GM23338 (cell line): ENCODE measurements at regions not wholly inside any gene's neighbourhood (a gene's known extent, or its start where the extent isn't known, plus 50 kb on each side); places are given as distances from the start of the nearest gene placed in this dataset.

Experiments used
- ATAC-seq: fragments of 200-7000 bp; cut with Tn5 transposase; 3 replicates; pipeline ENCODE4 v1.9.1; 2020
- DNase-seq: peaks from one replicate; pipeline ENCODE4 v3.0.0-alpha.2; 2015; ENCODE audit warnings: low spot score
- H2AFZ ChIP-seq: fragments of 200-600 bp; sonication (generic); 2 replicates; pipeline ENCODE4 v1.8.0; 2016; ENCODE audit warnings: antibody characterized with exemption, mild to moderate bottlenecking, moderate library complexity
- H3F3A ChIP-seq: fragments of 200-600 bp; sonication (generic); replicated peaks from 2 replicates; pipeline ENCODE4 v1.8.0; 2017; ENCODE audit warnings: antibody characterized with exemption, mixed run types, low read depth
- H3K27ac ChIP-seq: fragments of 200-600 bp; sonication (generic); 2 replicates; pipeline ENCODE4 v1.6.1; 2016; ENCODE audit warnings: low read depth
- H3K27me3 ChIP-seq: fragments of 200-600 bp; sonication (generic); 2 replicates; pipeline ENCODE4 v1.8.0; 2016; ENCODE audit warnings: mild to moderate bottlenecking, mixed run types, moderate library complexity; ENCODE audit not compliant: insufficient read depth
- H3K36me3 ChIP-seq: fragments of 200-600 bp; sonication (generic); 2 replicates; pipeline ENCODE4 v1.8.0; 2016; ENCODE audit warnings: mild to moderate bottlenecking; ENCODE audit not compliant: insufficient read depth
- H3K4me1 ChIP-seq: fragments of 200-600 bp; sonication (generic); 2 replicates; pipeline ENCODE4 v1.8.0; 2016; ENCODE audit warnings: mild to moderate bottlenecking, moderate library complexity; ENCODE audit not compliant: insufficient read depth
- H3K4me2 ChIP-seq: fragments of 200-600 bp; sonication (generic); 2 replicates; pipeline ENCODE4 v1.7.1; 2017; ENCODE audit warnings: mixed run types
- H3K4me3 ChIP-seq: fragments of 200-600 bp; sonication (generic); 2 replicates; pipeline ENCODE4 v1.6.1; 2016; ENCODE audit warnings: mixed run types
- H3K79me2 ChIP-seq: fragments of 200-600 bp; sonication (generic); replicated peaks from 2 replicates; pipeline ENCODE4 v1.8.0; 2017; ENCODE audit warnings: mild to moderate bottlenecking; ENCODE audit not compliant: insufficient read depth
- H3K9me2 ChIP-seq: fragments of 200-600 bp; sonication (generic); 2 replicates; pipeline ENCODE4 v1.8.0; 2017; ENCODE audit not compliant: insufficient read depth
- H4K20me1 ChIP-seq: fragments of 200-600 bp; sonication (generic); replicated peaks from 2 replicates; pipeline ENCODE4 v1.8.0; 2017; ENCODE audit warnings: mild to moderate bottlenecking; ENCODE audit not compliant: insufficient read depth
- H3K27ac Mint-ChIP-seq: 2 replicates; pipeline ENCODE4 v1.8.0; 2020; ENCODE audit warnings: inconsistent platforms, mild to moderate bottlenecking, moderate library complexity, mixed read lengths
- H3K27me3 Mint-ChIP-seq: 3 replicates; pipeline ENCODE4 v1.8.0; 2022; ENCODE audit warnings: low read depth, mild to moderate bottlenecking, moderate library complexity, mixed read lengths, inconsistent platforms; ENCODE audit not compliant: insufficient read depth, poor library complexity
- H3K36me3 Mint-ChIP-seq: 3 replicates; pipeline ENCODE4 v1.8.0; 2021; ENCODE audit warnings: low read depth, mild to moderate bottlenecking, inconsistent platforms, moderate library complexity, mixed read lengths
- H3K4me1 Mint-ChIP-seq: 3 replicates; pipeline ENCODE4 v1.8.0; 2020; ENCODE audit warnings: mild to moderate bottlenecking, inconsistent platforms, mixed read lengths
- H3K4me3 Mint-ChIP-seq: 3 replicates; pipeline ENCODE4 v1.8.0; 2021; ENCODE audit warnings: moderate library complexity, mild to moderate bottlenecking, inconsistent platforms, mixed read lengths
- H3K9me3 Mint-ChIP-seq: 3 replicates; pipeline ENCODE4 v1.8.0; 2020; ENCODE audit warnings: moderate library complexity, mild to moderate bottlenecking, inconsistent platforms, mixed read lengths
- CREB1 ChIP-seq: fragments of 250-450 bp; sonication (Bioruptor Pico); IDR thresholded peaks from 2 replicates; pipeline ENCODE4 v1.5.0; 2020; ENCODE audit warnings: low read depth, mild to moderate bottlenecking, moderate library complexity
- CTCF ChIP-seq, 2 experiments: fragments of 200-600 bp in 1 of 2; sonication (generic) in 1 of 2; conservative IDR thresholded peaks; 2 replicates each; pipeline versions ENCODE4 v1.5.1 to v1.6.1; 2016 to 2017; ENCODE audit warnings: antibody characterized with exemption in 2 of 2, low read depth in 2 of 2, mild to moderate bottlenecking in 2 of 2, moderate library complexity in 1 of 2
- ETS1 ChIP-seq: IDR thresholded peaks from 2 replicates; pipeline ENCODE4 v1.6.1; 2016; ENCODE audit warnings: antibody characterized with exemption
- EZH2phosphoT487 ChIP-seq: fragments of 200-600 bp; sonication (generic); IDR thresholded peaks from one replicate; pipeline ENCODE4 v1.8.1; 2018; ENCODE audit warnings: antibody characterized with exemption; ENCODE audit not compliant: unreplicated experiment
- JUNB ChIP-seq: IDR thresholded peaks from one replicate; pipeline ENCODE4 v1.6.1; 2016; ENCODE audit warnings: antibody characterized with exemption; ENCODE audit not compliant: unreplicated experiment
- STAT1 ChIP-seq: IDR thresholded peaks from one replicate; pipeline ENCODE4 v1.6.1; 2016; ENCODE audit warnings: antibody characterized with exemption; ENCODE audit not compliant: unreplicated experiment
- ZNF114 ChIP-seq: fragments of 250-450 bp; sonication (Bioruptor Pico); IDR thresholded peaks from 2 replicates; pipeline ENCODE4 v1.5.0; 2020; ENCODE audit warnings: mild to moderate bottlenecking, moderate library complexity
- ZNF331 ChIP-seq: fragments of 250-450 bp; sonication (Bioruptor Pico); IDR thresholded peaks from 2 replicates; pipeline ENCODE4 v1.5.0; 2020; ENCODE audit warnings: low read depth, mild to moderate bottlenecking, moderate library complexity
- ZNF462 ChIP-seq: fragments of 250-450 bp; sonication (Bioruptor Pico); IDR thresholded peaks from 2 replicates; pipeline ENCODE4 v1.5.0; 2020; ENCODE audit warnings: mild to moderate bottlenecking, moderate library complexity

GRCh38 chr6:147892476-147892875, 384.0 kb downstream of the SAMD5 start (continued):
- no peak for TF ChIP-seq CTCF (conservative IDR thresholded peaks at IDR 0.05; ENCODE audit: low read depth in 2 of 2)
- TF ChIP-seq ETS1 = no peak
- no peak for TF ChIP-seq ZNF114 (CRISPR knock-in tag)
- no peak for TF ChIP-seq STAT1
- TF ChIP-seq CREB1 (CRISPR knock-in tag) = no peak
- TF ChIP-seq EZH2phosphoT487 = no peak
- TF ChIP-seq ZNF331 (CRISPR knock-in tag) = no peak

- H3K36me3 Mint-ChIP-seq = no peaks in the 10 kb centered on the region
Observed at GRCh38 chr6:147895272-147895671, 386.8 kb downstream of the SAMD5 start.

GRCh38 chr6:147900247-147900830, 391.8 kb downstream of the SAMD5 start:
- H3K27ac Mint-ChIP-seq = no peak overlapping the region
- peaks cover 5% of the 10 kb centered on the region; the same call in 1 of the 2 replicates for H3K9me2 ChIP-seq
- TF ChIP-seq ZNF462 (no peak), ZNF331 (CRISPR knock-in tag) (no peak), ZNF114 (CRISPR knock-in tag) (no peak)

More at GRCh38 chr6:147895272-147895671, 386.8 kb downstream of the SAMD5 start:
- no peak overlapping the region for H3K27ac Mint-ChIP-seq
- no peaks in the 10 kb centered on the region for H3K36me3 ChIP-seq
- H3K9me2 ChIP-seq = no peaks in the 10 kb centered on the region
- no peak overlapping the region for H3K4me3 ChIP-seq
- no peaks in the 10 kb centered on the region for H3K4me1 ChIP-seq
- DNase-seq = no peak
- no peaks in the 10 kb centered on the region for H3K79me2 ChIP-seq
- H3K27ac ChIP-seq = no peak overlapping the region
- H2AFZ ChIP-seq = 0 out of 2 replicates have a peak overlapping the region, but pooled peaks have one; percentile 38
- no peaks in the 10 kb centered on the region for H3F3A ChIP-seq
- ATAC-seq = no peak
- H4K20me1 ChIP-seq = no peaks in the 10 kb centered on the region
- H3K4me3 Mint-ChIP-seq = no peak overlapping the region
- H3K9me3 Mint-ChIP-seq = no peaks in the 10 kb centered on the region
- H3K27me3 Mint-ChIP-seq = peaks cover 3% of the 10 kb centered on the region
- H3K4me2 ChIP-seq = no peak overlapping the region
- no peak for TF ChIP-seq JUNB
- H3K4me1 Mint-ChIP-seq = peaks cover 4% of the 10 kb centered on the region; the same call in 2 of the 3 replicates
- H3K27me3 ChIP-seq = no peaks in the 10 kb centered on the region

More at GRCh38 chr6:147900247-147900830, 391.8 kb downstream of the SAMD5 start:
- no peak overlapping the region for H3K4me3 Mint-ChIP-seq
- no peaks in the 10 kb centered on the region for H3K36me3 ChIP-seq
- H3K36me3 Mint-ChIP-seq = no peaks in the 10 kb centered on the region
- peaks cover 2% of the 10 kb centered on the region for H3K27me3 Mint-ChIP-seq
- peak overlapping the region; percentile 52; the same call in 1 of the 2 replicates for H2AFZ ChIP-seq
- no peak overlapping the region for H3K27ac ChIP-seq
- H4K20me1 ChIP-seq = no peaks in the 10 kb centered on the region
- no peak overlapping the region for H3K4me3 ChIP-seq
- no peaks in the 10 kb centered on the region for H3K27me3 ChIP-seq
- no peaks in the 10 kb centered on the region for H3K79me2 ChIP-seq
- H3K4me1 Mint-ChIP-seq = peaks cover 6% of the 10 kb centered on the region; the same call in 2 of the 3 replicates
- peak; percentile 40; the same call in 1 of the 3 replicates for ATAC-seq
- H3K4me2 ChIP-seq = no peak overlapping the region
- H3K4me1 ChIP-seq = no peaks in the 10 kb centered on the region
- no peaks in the 10 kb centered on the region for H3F3A ChIP-seq
- H3K9me3 Mint-ChIP-seq = no peaks in the 10 kb centered on the region
- DNase-seq = peak; percentile 13
